Stimulated activated memory B cell treated with anti-CD40 and anti-IgM and Interleukin-4, amounts not matched to agents 10 μg/mL and 1 μg/mL and 100 μg/mL, for 72 hours (primary cell): ENCODE measurements at regions not wholly inside any gene's neighbourhood (a gene's known extent, or its start where the extent isn't known, plus 50 kb on each side); places are given as distances from the start of the nearest gene placed in this dataset.

ENCODE experiments used
- ATAC-seq: fragments of 150-1000 bp; cut with Tn5 transposase; 2 replicates; pipeline ENCODE4 v1.10.0; 2021
- H3K27ac Mint-ChIP-seq: one replicate; pipeline ENCODE4 v1.8.0; 2022; ENCODE audit warnings: mild to moderate bottlenecking, mixed read lengths
- H3K27me3 Mint-ChIP-seq: one replicate; pipeline ENCODE4 v1.8.0; 2022; ENCODE audit warnings: mixed read lengths
- H3K36me3 Mint-ChIP-seq: one replicate; pipeline ENCODE4 v1.8.0; 2022; ENCODE audit warnings: mixed read lengths
- H3K4me1 Mint-ChIP-seq: one replicate; pipeline ENCODE4 v1.8.0; 2022; ENCODE audit warnings: mixed read lengths
- H3K4me3 Mint-ChIP-seq: one replicate; pipeline ENCODE4 v1.8.0; 2022; ENCODE audit warnings: mild to moderate bottlenecking, moderate library complexity, mixed read lengths
- H3K9me3 Mint-ChIP-seq: one replicate; pipeline ENCODE4 v1.8.0; 2022; ENCODE audit warnings: mixed read lengths

DNA sequence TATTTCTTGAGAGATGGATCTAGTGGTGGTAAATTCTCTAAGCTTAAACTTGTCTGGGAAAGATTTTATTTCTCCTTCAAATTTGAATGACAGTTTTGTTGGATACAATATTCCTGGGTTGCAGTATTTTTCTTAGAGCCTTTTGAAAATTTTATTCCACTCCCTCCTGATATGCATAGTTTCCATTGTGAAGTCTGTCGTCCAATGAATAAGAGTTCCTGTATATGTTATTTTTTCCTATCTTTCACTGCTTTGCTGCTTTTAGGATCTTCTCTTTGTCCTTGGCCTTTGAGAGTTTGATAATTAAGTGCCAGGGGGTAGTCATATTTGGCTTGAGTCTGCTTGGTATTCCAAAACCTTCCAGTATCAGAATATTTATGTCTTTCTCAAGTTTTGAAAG lies 1156.4 kb upstream of the AGA start:
- Mint-ChIP-seq H3K9me3 (peaks cover 11% of the 10 kb centered on the region), H3K27me3 (no peaks in the 10 kb centered on the region), H3K4me3 (no peak overlapping the region), H3K36me3 (no peaks in the 10 kb centered on the region), H3K27ac (no peak overlapping the region), H3K4me1 (no peaks in the 10 kb centered on the region)
- no peak for ATAC-seq

DNA sequence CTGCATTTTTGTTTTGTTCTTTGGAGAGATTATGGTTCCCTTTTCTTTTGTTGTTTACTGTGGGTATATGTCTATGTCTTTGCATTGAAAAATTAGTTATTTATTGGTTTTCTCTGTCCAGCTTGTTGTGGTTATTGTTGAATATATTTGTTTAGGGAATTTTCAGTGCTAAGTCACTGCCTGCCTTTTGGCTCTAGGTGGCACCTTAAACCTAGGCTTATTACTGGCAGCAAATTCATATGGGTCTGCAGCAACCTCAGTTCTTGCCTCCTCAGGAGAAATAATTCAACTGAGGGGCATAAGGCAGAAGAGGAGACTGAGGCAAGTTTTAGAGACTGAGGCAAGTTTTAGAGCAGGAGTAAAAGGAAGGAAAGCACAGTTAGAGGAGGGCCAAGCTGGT lies 1157.3 kb upstream of the AGA start:
- ATAC-seq, result no peak
- H3K36me3 Mint-ChIP-seq, result no peaks in the 10 kb centered on the region
- H3K9me3 Mint-ChIP-seq, result peaks cover 11% of the 10 kb centered on the region
- H3K27ac Mint-ChIP-seq, result no peak overlapping the region
- H3K4me1 Mint-ChIP-seq, result no peaks in the 10 kb centered on the region
- no peak overlapping the region for H3K4me3 Mint-ChIP-seq
- no peaks in the 10 kb centered on the region for H3K27me3 Mint-ChIP-seq

GRCh38 chr4:178602833-178603232 lies 1160.6 kb upstream of the AGA start:
- H3K4me1 Mint-ChIP-seq, result no peaks in the 10 kb centered on the region
- H3K27ac Mint-ChIP-seq, result no peak overlapping the region
- H3K27me3 Mint-ChIP-seq, result no peaks in the 10 kb centered on the region
- H3K36me3 Mint-ChIP-seq, result no peaks in the 10 kb centered on the region
- no peak overlapping the region for H3K4me3 Mint-ChIP-seq
- H3K9me3 Mint-ChIP-seq, result peaks cover 11% of the 10 kb centered on the region
- no peak for ATAC-seq

- no peak overlapping the region for H3K4me3 Mint-ChIP-seq
- H3K4me1 Mint-ChIP-seq, result no peaks in the 10 kb centered on the region
- H3K27me3 Mint-ChIP-seq, result no peaks in the 10 kb centered on the region
- ATAC-seq, result no peak
- no peak overlapping the region for H3K27ac Mint-ChIP-seq
- no peaks in the 10 kb centered on the region for H3K9me3 Mint-ChIP-seq
- no peaks in the 10 kb centered on the region for H3K36me3 Mint-ChIP-seq
Measured at GRCh38 chr4:178611062-178611461, 1168.8 kb upstream of the AGA start.

DNA sequence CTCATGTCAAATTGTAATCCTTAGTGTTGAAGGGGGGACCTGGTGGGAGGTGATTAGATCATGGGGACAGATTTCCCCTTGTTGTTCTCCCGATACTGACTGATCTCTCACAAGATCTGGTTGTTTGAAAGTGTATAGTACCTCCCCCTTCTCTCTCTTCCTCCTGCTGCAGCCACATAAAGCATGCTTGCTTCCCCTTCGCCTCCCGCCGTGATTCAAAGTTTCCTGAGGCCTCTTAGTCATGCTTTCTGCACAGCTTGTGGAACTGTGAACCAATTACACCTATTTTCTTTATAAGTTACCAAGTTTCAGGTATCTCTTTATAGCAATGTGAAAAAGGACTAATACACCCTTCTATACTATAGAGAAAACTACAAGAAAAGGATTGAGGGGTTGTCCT lies 1170.5 kb upstream of the AGA start:
- Mint-ChIP-seq H3K27ac (no peak overlapping the region), H3K4me3 (no peak overlapping the region), H3K4me1 (no peaks in the 10 kb centered on the region), H3K9me3 (no peaks in the 10 kb centered on the region), H3K27me3 (no peaks in the 10 kb centered on the region), H3K36me3 (no peaks in the 10 kb centered on the region)
- ATAC-seq, result no peak

GRCh38 chr4:178632415-178632814 lies 1190.2 kb upstream of the AGA start:
- ATAC-seq, result no peak
- Mint-ChIP-seq H3K27me3 (no peaks in the 10 kb centered on the region), H3K4me3 (no peak overlapping the region), H3K27ac (no peak overlapping the region), H3K36me3 (no peaks in the 10 kb centered on the region), H3K9me3 (peaks cover 5% of the 10 kb centered on the region), H3K4me1 (no peaks in the 10 kb centered on the region)

GRCh38 chr4:178633263-178633662 lies 1191.0 kb upstream of the AGA start:
- Mint-ChIP-seq H3K36me3 (no peaks in the 10 kb centered on the region), H3K9me3 (peaks cover 5% of the 10 kb centered on the region), H3K4me3 (no peak overlapping the region), H3K27me3 (no peaks in the 10 kb centered on the region), H3K4me1 (no peaks in the 10 kb centered on the region), H3K27ac (no peak overlapping the region)
- ATAC-seq, result no peak

DNA sequence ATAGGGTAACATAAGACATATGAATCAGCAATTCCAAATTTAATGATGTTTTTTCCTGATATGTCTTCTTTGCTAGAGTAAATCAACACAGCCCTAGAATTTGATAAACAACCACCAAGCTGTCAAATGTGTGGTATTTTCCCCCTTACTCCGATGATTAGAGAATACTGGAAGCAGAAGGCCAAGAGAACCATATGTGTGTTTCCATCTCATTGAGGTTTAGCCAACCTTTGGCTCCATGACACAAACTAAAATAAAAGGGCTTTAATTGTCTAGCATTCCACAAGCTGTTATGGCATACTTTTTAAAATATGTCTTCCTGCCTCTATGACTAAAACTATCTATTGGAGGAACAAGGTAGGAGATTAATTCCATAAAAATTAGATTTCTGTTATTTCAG lies 1222.4 kb upstream of the AGA start:
- no peaks in the 10 kb centered on the region for H3K9me3 Mint-ChIP-seq
- H3K27me3 Mint-ChIP-seq, result no peaks in the 10 kb centered on the region
- no peak overlapping the region for H3K4me3 Mint-ChIP-seq
- no peak for ATAC-seq
- H3K4me1 Mint-ChIP-seq, result no peaks in the 10 kb centered on the region
- H3K27ac Mint-ChIP-seq, result no peak overlapping the region
- H3K36me3 Mint-ChIP-seq, result no peaks in the 10 kb centered on the region

DNA sequence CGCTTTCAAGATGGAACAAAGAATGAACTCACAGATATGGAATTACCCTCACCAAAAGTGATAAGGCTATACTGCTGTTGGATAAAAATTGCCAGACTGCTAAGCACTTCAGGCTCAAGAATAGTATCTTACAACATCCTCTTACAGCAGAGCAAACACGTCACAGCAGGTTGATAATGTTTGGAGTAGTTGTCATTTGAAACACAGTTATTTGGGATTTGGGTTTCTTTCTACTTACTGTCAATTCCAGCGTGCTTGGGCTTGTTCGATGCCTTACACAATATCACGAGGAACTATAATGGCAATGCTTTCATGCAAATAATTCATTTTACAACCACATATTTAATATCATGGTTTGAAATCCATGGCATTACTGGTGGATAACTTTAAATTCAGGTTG lies 1223.7 kb upstream of the AGA start:
- no peaks in the 10 kb centered on the region for H3K9me3 Mint-ChIP-seq
- no peak overlapping the region for H3K4me3 Mint-ChIP-seq
- no peaks in the 10 kb centered on the region for H3K4me1 Mint-ChIP-seq
- no peak overlapping the region for H3K27ac Mint-ChIP-seq
- no peak for ATAC-seq
- H3K36me3 Mint-ChIP-seq, result no peaks in the 10 kb centered on the region
- no peaks in the 10 kb centered on the region for H3K27me3 Mint-ChIP-seq

GRCh38 chr4:178671766-178672165 lies 1229.5 kb upstream of the AGA start:
- no peak for ATAC-seq
- Mint-ChIP-seq H3K27me3 (no peaks in the 10 kb centered on the region), H3K4me1 (no peaks in the 10 kb centered on the region), H3K9me3 (peaks cover 6% of the 10 kb centered on the region), H3K27ac (no peak overlapping the region), H3K36me3 (no peaks in the 10 kb centered on the region), H3K4me3 (no peak overlapping the region)

DNA sequence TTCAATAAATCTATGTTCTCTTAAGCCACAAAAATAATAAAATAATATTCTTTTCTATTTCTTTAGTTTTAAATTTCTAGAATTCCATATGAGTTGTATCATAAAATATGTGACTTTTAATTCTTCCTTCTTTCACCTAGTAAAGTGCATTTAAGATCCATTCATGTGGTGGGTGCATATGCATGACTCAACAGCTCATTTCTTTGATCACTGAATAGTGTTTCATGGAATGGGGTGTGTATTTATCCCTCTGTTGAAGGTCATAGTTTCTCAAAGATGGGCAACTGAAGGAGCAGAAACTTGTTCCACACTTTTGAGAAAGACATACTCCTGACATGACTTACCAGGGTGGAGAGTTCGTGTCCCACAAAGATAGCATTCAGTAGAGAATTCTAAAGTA lies 1230.3 kb upstream of the AGA start:
- peaks cover 6% of the 10 kb centered on the region for H3K9me3 Mint-ChIP-seq
- no peaks in the 10 kb centered on the region for H3K27me3 Mint-ChIP-seq
- no peak overlapping the region for H3K4me3 Mint-ChIP-seq
- ATAC-seq, result no peak
- H3K27ac Mint-ChIP-seq, result no peak overlapping the region
- no peaks in the 10 kb centered on the region for H3K4me1 Mint-ChIP-seq
- H3K36me3 Mint-ChIP-seq, result no peaks in the 10 kb centered on the region

DNA sequence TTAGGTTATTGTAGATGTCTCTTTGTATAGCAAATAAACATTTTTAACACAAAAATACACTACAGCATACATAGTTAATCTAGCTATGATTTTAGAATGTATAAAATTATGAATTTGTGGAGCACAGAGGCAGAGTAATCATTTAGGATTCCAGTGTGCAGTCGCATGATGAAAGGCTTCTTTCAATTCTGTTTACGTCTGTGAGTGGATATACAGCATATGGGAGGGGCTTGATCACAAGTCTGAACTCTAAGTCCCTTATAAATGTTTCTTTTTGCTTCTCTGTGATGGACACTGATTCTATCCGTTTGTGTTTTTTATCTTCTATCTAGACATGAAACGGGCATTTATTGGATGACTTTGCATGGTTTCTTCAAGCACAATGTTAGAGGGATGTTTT lies 1239.6 kb upstream of the AGA start:
- Mint-ChIP-seq H3K27ac (no peak overlapping the region), H3K4me3 (no peak overlapping the region), H3K27me3 (no peaks in the 10 kb centered on the region), H3K4me1 (no peaks in the 10 kb centered on the region), H3K9me3 (peaks cover 9% of the 10 kb centered on the region), H3K36me3 (no peaks in the 10 kb centered on the region)
- ATAC-seq, result no peak

DNA sequence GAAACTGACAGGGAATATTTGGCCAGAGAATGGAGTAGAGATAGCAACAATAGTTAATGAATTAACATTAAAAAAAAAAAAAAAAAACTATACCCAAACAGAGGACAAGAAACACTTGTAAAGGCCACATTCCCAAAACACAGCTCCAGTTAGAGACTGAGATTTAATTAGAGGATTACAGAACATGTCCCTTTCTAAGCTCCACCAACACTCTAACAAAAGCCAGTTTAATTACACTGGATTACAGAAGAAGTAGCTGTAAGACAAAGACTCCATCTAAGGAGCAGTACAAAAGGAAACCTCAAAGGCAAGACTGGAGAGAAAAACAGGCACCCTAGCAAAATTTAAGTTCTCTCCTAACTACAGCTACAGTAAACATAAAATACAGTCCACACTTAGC lies 1247.7 kb upstream of the AGA start:
- H3K27ac Mint-ChIP-seq, result no peak overlapping the region
- no peaks in the 10 kb centered on the region for H3K36me3 Mint-ChIP-seq
- H3K27me3 Mint-ChIP-seq, result no peaks in the 10 kb centered on the region
- no peaks in the 10 kb centered on the region for H3K4me1 Mint-ChIP-seq
- peaks cover 3% of the 10 kb centered on the region for H3K9me3 Mint-ChIP-seq
- no peak overlapping the region for H3K4me3 Mint-ChIP-seq
- ATAC-seq, result no peak

- no peak for ATAC-seq
- no peaks in the 10 kb centered on the region for H3K36me3 Mint-ChIP-seq
- no peaks in the 10 kb centered on the region for H3K9me3 Mint-ChIP-seq
- H3K4me1 Mint-ChIP-seq, result no peaks in the 10 kb centered on the region
- no peak overlapping the region for H3K27ac Mint-ChIP-seq
- no peaks in the 10 kb centered on the region for H3K27me3 Mint-ChIP-seq
- H3K4me3 Mint-ChIP-seq, result no peak overlapping the region
Measured at GRCh38 chr4:178693816-178694215, 1251.6 kb upstream of the AGA start.

DNA sequence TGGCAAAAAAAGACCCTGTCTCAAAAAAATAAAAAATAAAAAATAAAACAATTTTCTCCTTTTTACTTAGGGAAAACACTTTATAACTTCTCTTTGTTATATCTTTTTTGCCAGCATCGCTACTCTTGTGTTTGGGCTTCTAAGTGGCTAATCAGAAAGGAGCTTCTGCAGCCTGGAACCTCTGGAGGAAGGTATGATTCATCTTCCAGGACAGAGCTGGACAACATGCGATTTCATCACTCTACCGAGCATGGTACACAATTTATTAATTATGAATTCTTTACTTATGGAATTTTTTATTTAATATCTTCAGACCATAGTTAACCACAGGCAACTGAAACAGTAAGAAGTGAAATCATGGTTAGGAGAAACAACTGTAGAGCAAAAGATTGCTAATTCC lies 1254.3 kb upstream of the AGA start:
- no peak overlapping the region for H3K4me3 Mint-ChIP-seq
- no peak for ATAC-seq
- H3K27me3 Mint-ChIP-seq, result no peaks in the 10 kb centered on the region
- no peaks in the 10 kb centered on the region for H3K36me3 Mint-ChIP-seq
- no peaks in the 10 kb centered on the region for H3K9me3 Mint-ChIP-seq
- no peak overlapping the region for H3K27ac Mint-ChIP-seq
- H3K4me1 Mint-ChIP-seq, result no peaks in the 10 kb centered on the region

DNA sequence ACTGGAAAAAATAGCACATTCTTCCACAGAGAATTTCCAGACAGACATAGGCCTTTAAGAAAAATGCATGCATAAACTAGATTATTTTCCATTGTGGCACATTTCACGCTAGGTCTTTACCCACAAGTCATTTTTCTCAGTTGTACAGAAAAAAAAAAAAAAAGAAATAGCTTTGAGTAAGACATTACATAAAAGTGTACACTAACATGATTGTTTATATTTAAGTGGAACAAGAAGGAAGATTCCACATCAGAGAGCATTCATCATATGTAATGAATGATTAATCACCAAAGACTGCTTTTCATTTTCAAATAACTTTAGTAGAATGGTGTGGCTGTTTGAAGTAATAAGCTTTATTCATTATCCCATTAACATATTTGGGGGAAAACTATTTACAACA lies 1270.2 kb upstream of the AGA start:
- H3K27ac Mint-ChIP-seq, result no peak overlapping the region
- peaks cover 6% of the 10 kb centered on the region for H3K9me3 Mint-ChIP-seq
- H3K27me3 Mint-ChIP-seq, result no peaks in the 10 kb centered on the region
- no peaks in the 10 kb centered on the region for H3K4me1 Mint-ChIP-seq
- H3K36me3 Mint-ChIP-seq, result no peaks in the 10 kb centered on the region
- H3K4me3 Mint-ChIP-seq, result no peak overlapping the region
- no peak for ATAC-seq

DNA sequence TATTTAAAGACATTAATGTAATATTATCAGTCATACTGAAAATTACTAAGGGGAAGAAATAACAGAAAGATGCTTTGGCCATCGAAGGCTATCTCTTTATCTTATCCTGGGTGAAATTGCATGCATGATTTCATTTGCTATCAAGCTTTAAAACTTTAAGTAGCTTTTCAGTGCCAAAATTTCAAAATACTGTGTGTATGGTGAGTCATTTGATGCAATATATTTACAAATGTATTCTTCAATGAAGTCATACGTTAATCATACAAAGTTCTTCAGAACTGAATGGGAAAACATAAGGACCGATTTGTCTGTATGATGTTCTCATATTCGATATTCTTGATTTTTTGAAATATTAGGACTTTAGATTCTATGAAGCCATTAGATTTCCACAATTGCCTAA lies 1295.8 kb upstream of the AGA start:
- H3K27me3 Mint-ChIP-seq, result no peaks in the 10 kb centered on the region
- no peak for ATAC-seq
- H3K4me1 Mint-ChIP-seq, result no peaks in the 10 kb centered on the region
- H3K27ac Mint-ChIP-seq, result no peak overlapping the region
- no peaks in the 10 kb centered on the region for H3K36me3 Mint-ChIP-seq
- no peak overlapping the region for H3K4me3 Mint-ChIP-seq
- no peaks in the 10 kb centered on the region for H3K9me3 Mint-ChIP-seq
